T-helper 17 cell (primary cell): ENCODE measurements at regions not wholly inside any gene's neighbourhood (a gene's known extent, or its start where the extent isn't known, plus 50 kb on each side); places are given as distances from the start of the nearest gene placed in this dataset.

Source experiments
- ATAC-seq: fragments of 150-1000 bp; cut with Tn5 transposase; 2 replicates; pipeline ENCODE4 v1.10.0; 2021; ENCODE audit warnings: mild to moderate bottlenecking, moderate library complexity
- DNase-seq, 3 donors: peaks; one replicate each; pipeline versions ENCODE4 v3.0.0 to v3.0.0-alpha.2; 2020 to 2021
- H3K9me3 ChIP-seq: one replicate; pipeline ENCODE4 v1.7.0; 2013; ENCODE audit warnings: low read length, mild to moderate bottlenecking; ENCODE audit not compliant: control insufficient read depth, poor library complexity, severe bottlenecking
- H3K27ac Mint-ChIP-seq: one replicate; pipeline ENCODE4 v1.8.0; 2022; ENCODE audit warnings: mild to moderate bottlenecking, moderate library complexity, mixed read lengths
- H3K27me3 Mint-ChIP-seq: one replicate; pipeline ENCODE4 v1.8.0; 2022; ENCODE audit warnings: mixed read lengths
- H3K36me3 Mint-ChIP-seq: one replicate; pipeline ENCODE4 v1.8.0; 2022; ENCODE audit warnings: low read depth, mixed read lengths
- H3K4me1 Mint-ChIP-seq: one replicate; pipeline ENCODE4 v1.8.0; 2022; ENCODE audit warnings: mild to moderate bottlenecking, mixed read lengths
- H3K4me3 Mint-ChIP-seq: one replicate; pipeline ENCODE4 v1.8.0; 2022; ENCODE audit warnings: mild to moderate bottlenecking, moderate library complexity, mixed read lengths

DNA sequence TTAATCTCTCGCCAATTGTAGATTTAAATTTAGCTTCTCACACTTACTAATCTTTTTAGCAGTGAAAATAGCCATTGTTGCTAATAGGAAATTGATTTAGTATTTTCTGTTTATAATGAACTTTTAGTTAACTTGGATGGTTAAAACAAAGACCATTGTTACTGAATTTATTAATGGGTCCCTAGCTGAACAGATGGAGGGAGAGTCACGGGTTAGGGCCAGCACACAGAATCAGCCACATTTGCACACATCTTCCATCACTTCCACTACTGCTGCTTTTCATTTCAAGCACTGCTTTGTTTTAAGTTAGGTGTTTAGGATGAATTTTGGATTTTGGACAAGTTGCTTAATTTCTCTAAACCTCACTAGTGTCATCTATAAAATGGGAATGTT, 125.9 kb upstream of the ADAMTSL1 start:
- ATAC-seq (no peak), DNase-seq (no peak)
- H3K4me1 Mint-ChIP-seq: no peaks in the 10 kb centered on the region
- H3K27ac Mint-ChIP-seq: no peak overlapping the region
- no peaks in the 10 kb centered on the region for H3K9me3 ChIP-seq
- H3K27me3 Mint-ChIP-seq: peaks cover 14% of the 10 kb centered on the region
- H3K4me3 Mint-ChIP-seq: no peak overlapping the region
- H3K36me3 Mint-ChIP-seq: no peaks in the 10 kb centered on the region

GRCh38 chr9:18349530-18349929, 124.4 kb upstream of the ADAMTSL1 start:
- no peak overlapping the region for H3K27ac Mint-ChIP-seq
- DNase-seq (no peak), ATAC-seq (no peak)
- H3K9me3 ChIP-seq: no peaks in the 10 kb centered on the region
- peaks cover 14% of the 10 kb centered on the region for H3K27me3 Mint-ChIP-seq
- no peak overlapping the region for H3K4me3 Mint-ChIP-seq
- no peaks in the 10 kb centered on the region for H3K4me1 Mint-ChIP-seq
- no peaks in the 10 kb centered on the region for H3K36me3 Mint-ChIP-seq

DNA sequence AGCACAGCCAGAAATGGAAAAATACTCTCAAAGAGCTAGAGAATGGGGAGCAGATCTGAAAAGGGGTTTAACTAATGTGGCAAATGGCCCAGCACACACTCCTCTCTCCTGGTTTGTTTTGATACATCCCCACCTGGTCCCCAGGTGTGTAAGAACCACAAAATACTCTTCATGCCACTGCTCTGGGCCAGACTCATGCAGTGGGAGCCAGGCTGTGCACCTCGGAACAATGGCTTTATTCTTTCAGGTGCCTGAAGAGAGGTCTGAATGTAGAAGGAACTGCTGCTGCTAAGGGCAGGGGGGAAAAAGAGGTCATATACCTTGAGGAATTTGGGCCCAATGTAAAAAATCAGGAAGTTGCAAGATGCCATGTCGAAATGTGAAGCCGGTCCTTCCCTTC, 123.9 kb upstream of the ADAMTSL1 start:
- H3K9me3 ChIP-seq: no peaks in the 10 kb centered on the region
- Mint-ChIP-seq H3K4me3 (no peak overlapping the region), H3K36me3 (no peaks in the 10 kb centered on the region), H3K27ac (no peak overlapping the region), H3K27me3 (peaks cover 14% of the 10 kb centered on the region), H3K4me1 (no peaks in the 10 kb centered on the region)
- DNase-seq: no peak
- ATAC-seq: no peak

- H3K4me3 Mint-ChIP-seq: no peak overlapping the region
- H3K4me1 Mint-ChIP-seq: no peaks in the 10 kb centered on the region
- H3K27me3 Mint-ChIP-seq: peaks cover 18% of the 10 kb centered on the region
- H3K27ac Mint-ChIP-seq: no peak overlapping the region
- no peak for DNase-seq
- no peak for ATAC-seq
- no peaks in the 10 kb centered on the region for H3K9me3 ChIP-seq
- H3K36me3 Mint-ChIP-seq: no peaks in the 10 kb centered on the region
Measured at GRCh38 chr9:18350995-18351595, 122.9 kb upstream of the ADAMTSL1 start.

DNA sequence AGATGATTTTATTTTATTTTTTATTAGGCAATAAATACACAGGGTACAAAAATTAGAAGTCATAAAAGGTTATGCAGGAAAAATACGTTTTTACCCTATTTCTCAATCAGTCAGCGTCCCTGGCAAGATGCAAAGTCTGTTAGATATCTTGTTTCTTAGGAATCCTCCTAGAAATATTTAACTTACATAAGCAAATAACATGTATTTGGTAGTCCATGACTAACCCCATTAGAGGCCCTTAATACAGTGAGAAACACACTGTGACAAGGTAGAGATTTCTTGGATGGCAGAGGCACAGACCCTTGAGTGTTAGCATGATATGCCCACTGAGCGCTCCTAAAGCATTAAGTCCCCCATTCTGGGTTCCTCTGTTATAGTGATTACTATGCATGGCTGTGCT, 121.2 kb upstream of the ADAMTSL1 start:
- Mint-ChIP-seq H3K4me3 (no peak overlapping the region), H3K4me1 (no peaks in the 10 kb centered on the region), H3K27ac (no peak overlapping the region), H3K27me3 (peaks cover 16% of the 10 kb centered on the region), H3K36me3 (no peaks in the 10 kb centered on the region)
- no peak for ATAC-seq
- DNase-seq: no peak
- no peaks in the 10 kb centered on the region for H3K9me3 ChIP-seq

- ATAC-seq (no peak), DNase-seq (no peak)
- Mint-ChIP-seq H3K36me3 (no peaks in the 10 kb centered on the region), H3K4me3 (no peak overlapping the region), H3K27ac (no peak overlapping the region), H3K27me3 (peaks cover 13% of the 10 kb centered on the region), H3K4me1 (no peaks in the 10 kb centered on the region)
- no peaks in the 10 kb centered on the region for H3K9me3 ChIP-seq
Measured at GRCh38 chr9:18353473-18353872, 120.5 kb upstream of the ADAMTSL1 start.

GRCh38 chr9:18357321-18357720, 116.6 kb upstream of the ADAMTSL1 start:
- DNase-seq: no peak
- Mint-ChIP-seq H3K27ac (no peak overlapping the region), H3K27me3 (peaks cover 17% of the 10 kb centered on the region), H3K4me3 (no peak overlapping the region), H3K36me3 (no peaks in the 10 kb centered on the region), H3K4me1 (no peaks in the 10 kb centered on the region)
- no peaks in the 10 kb centered on the region for H3K9me3 ChIP-seq
- no peak for ATAC-seq

DNA sequence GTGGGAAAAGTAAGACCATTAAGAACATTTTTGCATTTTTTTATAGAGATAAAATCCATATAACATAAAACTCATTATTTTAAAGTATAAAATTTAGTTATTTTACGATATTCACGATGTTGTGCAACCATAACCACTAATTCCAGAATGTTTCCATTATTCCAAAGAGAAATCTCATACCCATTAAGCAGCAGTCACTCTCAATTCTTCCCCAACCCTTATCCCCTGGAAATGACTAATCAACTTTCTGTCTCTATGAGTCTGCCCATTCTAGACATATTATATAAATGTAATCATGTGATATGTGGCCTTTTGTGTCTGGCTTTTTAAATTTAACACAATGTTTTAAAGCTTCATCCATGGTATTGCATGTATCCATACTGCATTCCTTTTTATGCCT, 115.6 kb upstream of the ADAMTSL1 start:
- no peak overlapping the region for H3K27ac Mint-ChIP-seq

DNA sequence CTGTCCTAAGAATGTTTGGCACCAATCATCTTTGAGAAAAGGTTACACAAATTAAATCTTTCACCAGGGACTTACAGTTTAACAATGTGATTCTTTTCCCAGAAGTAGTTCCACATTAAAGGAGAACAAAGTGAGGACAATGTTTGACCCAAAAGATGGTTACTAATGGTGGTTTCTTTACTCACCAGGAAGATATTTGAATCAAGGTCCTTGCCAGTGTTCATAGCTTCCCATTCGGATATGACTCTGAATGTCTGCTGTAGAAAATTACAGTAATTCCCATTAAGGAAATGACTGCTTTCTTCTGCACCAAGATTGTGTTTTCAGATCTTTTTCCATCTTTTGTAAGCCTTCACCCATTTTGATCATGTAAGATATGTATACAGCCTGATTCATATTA, 114.6 kb upstream of the ADAMTSL1 start:
- H3K4me1 Mint-ChIP-seq: no peaks in the 10 kb centered on the region
- no peak overlapping the region for H3K4me3 Mint-ChIP-seq
- H3K9me3 ChIP-seq: no peaks in the 10 kb centered on the region
- H3K36me3 Mint-ChIP-seq: no peaks in the 10 kb centered on the region
- ATAC-seq (no peak), DNase-seq (no peak)
- no peak overlapping the region for H3K27ac Mint-ChIP-seq
- peaks cover 17% of the 10 kb centered on the region for H3K27me3 Mint-ChIP-seq

More for the DNA sequence above, 115.6 kb upstream of the ADAMTSL1 start:
- H3K4me1 Mint-ChIP-seq: no peaks in the 10 kb centered on the region
- DNase-seq (no peak), ATAC-seq (no peak)
- H3K27me3 Mint-ChIP-seq: peaks cover 17% of the 10 kb centered on the region
- no peaks in the 10 kb centered on the region for H3K36me3 Mint-ChIP-seq
- H3K4me3 Mint-ChIP-seq: no peak overlapping the region
- no peaks in the 10 kb centered on the region for H3K9me3 ChIP-seq

- ATAC-seq: no peak
- Mint-ChIP-seq H3K36me3 (no peaks in the 10 kb centered on the region), H3K27me3 (peaks cover 17% of the 10 kb centered on the region), H3K4me3 (no peak overlapping the region), H3K27ac (no peak overlapping the region), H3K4me1 (no peaks in the 10 kb centered on the region)
- DNase-seq: no peak
- H3K9me3 ChIP-seq: no peaks in the 10 kb centered on the region
Measured at GRCh38 chr9:18360005-18360404, 113.9 kb upstream of the ADAMTSL1 start.

GRCh38 chr9:18361646-18362045, 112.3 kb upstream of the ADAMTSL1 start:
- Mint-ChIP-seq H3K27ac (no peak overlapping the region), H3K27me3 (peaks cover 13% of the 10 kb centered on the region), H3K4me1 (no peaks in the 10 kb centered on the region), H3K36me3 (no peaks in the 10 kb centered on the region), H3K4me3 (no peak overlapping the region)
- no peak for DNase-seq
- H3K9me3 ChIP-seq: no peaks in the 10 kb centered on the region
- ATAC-seq: no peak

GRCh38 chr9:18362166-18362565, 111.8 kb upstream of the ADAMTSL1 start:
- Mint-ChIP-seq H3K4me3 (no peak overlapping the region), H3K4me1 (no peaks in the 10 kb centered on the region), H3K27ac (no peak overlapping the region), H3K27me3 (peaks cover 13% of the 10 kb centered on the region), H3K36me3 (no peaks in the 10 kb centered on the region)
- DNase-seq (no peak), ATAC-seq (no peak)
- no peaks in the 10 kb centered on the region for H3K9me3 ChIP-seq

DNA sequence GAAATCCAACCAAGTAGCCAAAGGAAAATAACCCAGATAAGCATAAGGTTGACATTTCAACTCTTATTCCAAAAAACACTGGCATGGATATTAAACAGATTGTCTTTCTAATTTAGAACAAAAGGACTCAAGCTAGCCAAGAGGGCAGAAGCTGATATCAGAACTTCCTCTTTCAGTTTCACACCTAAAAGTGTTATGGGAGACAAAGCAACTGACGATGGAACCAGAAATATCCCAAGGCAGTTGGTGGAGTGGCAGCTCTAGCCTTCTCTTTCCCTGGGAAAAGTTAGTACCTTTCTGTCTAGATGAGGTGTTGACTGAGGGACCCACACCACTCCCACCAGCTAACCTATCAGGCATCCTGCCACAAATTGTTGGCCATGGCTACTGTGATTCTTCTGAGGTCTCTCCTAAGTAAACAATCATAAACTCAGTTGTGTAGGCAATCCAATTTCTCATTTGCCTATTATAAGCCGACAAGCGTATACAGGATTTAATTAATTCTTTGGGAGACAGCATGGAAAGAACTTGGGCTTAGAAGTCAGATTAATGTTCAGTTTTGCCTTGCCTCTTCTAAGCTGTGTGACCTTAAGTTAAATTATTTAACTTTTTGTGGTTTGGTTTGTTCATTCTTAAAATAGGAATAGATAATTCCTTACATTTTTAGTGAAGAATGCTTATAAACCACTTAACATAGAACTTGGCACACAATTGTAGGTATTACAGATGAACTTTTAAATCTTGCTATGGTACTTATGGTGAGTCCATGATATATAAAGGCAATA, 110.9 kb upstream of the ADAMTSL1 start:
- ATAC-seq: no peak
- H3K9me3 ChIP-seq: no peaks in the 10 kb centered on the region
- Mint-ChIP-seq H3K4me1 (no peaks in the 10 kb centered on the region), H3K27me3 (peaks cover 9% of the 10 kb centered on the region), H3K27ac (no peak overlapping the region), H3K4me3 (no peak overlapping the region), H3K36me3 (no peaks in the 10 kb centered on the region)
- no peak for DNase-seq

- Mint-ChIP-seq H3K4me1 (no peaks in the 10 kb centered on the region), H3K36me3 (no peaks in the 10 kb centered on the region), H3K27ac (no peak overlapping the region), H3K4me3 (no peak overlapping the region), H3K27me3 (peaks cover 9% of the 10 kb centered on the region)
- no peaks in the 10 kb centered on the region for H3K9me3 ChIP-seq
- no peak for ATAC-seq
- DNase-seq: no peak
Measured at GRCh38 chr9:18365651-18366050, 108.3 kb upstream of the ADAMTSL1 start.
